Mesodermal cell (in vitro differentiated cells): ENCODE measurements at regions not wholly inside any gene's neighbourhood (a gene's known extent, or its start where the extent isn't known, plus 50 kb on each side); places are given as distances from the start of the nearest gene placed in this dataset.

Experiments used
- H3K27ac ChIP-seq: 2 replicates; pipeline ENCODE4 v1.7.0; 2013; ENCODE audit warnings: mild to moderate bottlenecking, low read depth, low read length, moderate library complexity; ENCODE audit not compliant: severe bottlenecking
- H3K36me3 ChIP-seq: 2 replicates; pipeline ENCODE4 v1.7.1; 2013; ENCODE audit warnings: mild to moderate bottlenecking, low read length, moderate library complexity; ENCODE audit not compliant: control insufficient read depth, insufficient read depth
- H3K4me1 ChIP-seq: one replicate; pipeline ENCODE4 v1.7.1; 2013; ENCODE audit warnings: mild to moderate bottlenecking, low read length; ENCODE audit not compliant: insufficient read depth, control insufficient read depth, poor library complexity, severe bottlenecking
- H3K4me3 ChIP-seq: 2 replicates; pipeline ENCODE4 v1.7.0; 2013; ENCODE audit warnings: low read length, control low read depth, mild to moderate bottlenecking; ENCODE audit not compliant: insufficient read depth, poor library complexity, severe bottlenecking; ENCODE audit errors: extremely low read depth
- H3K9me3 ChIP-seq: 2 replicates; pipeline ENCODE4 v1.7.1; 2013; ENCODE audit warnings: mild to moderate bottlenecking, low read length, moderate library complexity; ENCODE audit not compliant: control insufficient read depth
- WGBS, 2 experiments: methylation state at CpG; one replicate each; pipeline ENCODE4 v1.1.5; 2013; ENCODE audit warnings: missing lambda C conversion rate in 2 of 2; ENCODE audit not compliant: insufficient coverage in 2 of 2; 5-methylcytosine and 5-hydroxymethylcytosine counted together

DNA sequence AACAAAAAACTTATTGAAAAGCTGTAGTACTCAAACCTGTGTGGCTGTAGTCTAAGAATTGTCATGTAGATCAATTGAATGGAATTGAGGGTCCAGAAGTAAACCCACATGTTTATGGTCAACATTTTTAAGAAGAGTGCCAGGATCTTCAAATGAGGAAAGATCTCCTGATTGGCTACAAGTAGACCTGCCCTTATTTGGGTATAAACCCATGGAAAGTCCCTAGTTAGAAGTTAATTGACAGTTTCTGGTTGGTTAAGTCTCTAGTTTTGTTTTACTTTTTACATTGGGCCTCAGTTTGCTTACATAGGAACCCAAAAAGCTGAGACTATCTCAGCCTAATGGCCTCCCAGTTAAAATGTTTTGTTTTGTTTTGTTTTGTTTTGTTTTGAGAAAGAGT lies 91.9 kb upstream of the RESF1 start:
- Histone ChIP-seq H3K4me1 (no peaks in the 10 kb centered on the region), H3K9me3 (peaks cover 4% of the 10 kb centered on the region), H3K36me3 (no peaks in the 10 kb centered on the region), H3K4me3 (no peak overlapping the region), H3K27ac (no peak overlapping the region)

DNA sequence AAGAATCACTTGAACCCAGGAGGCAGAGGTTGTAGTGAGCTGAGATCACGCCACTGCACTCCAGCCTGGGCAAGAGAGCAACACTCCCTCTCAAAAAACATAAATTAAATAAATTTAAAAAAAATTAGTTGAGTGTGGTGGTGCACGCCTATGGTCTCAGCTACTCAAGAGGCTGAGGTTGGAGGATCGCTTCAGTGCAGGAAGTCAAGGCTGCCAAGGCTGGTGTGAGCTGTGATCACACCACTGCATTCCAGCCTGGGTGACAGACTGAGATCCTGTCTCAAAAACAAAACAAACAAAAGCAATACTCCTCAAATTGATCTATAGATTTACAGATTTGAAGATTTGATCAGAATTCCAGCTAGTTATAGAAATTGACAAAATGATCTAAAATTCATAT lies 92.7 kb upstream of the RESF1 start:
- no peak overlapping the region for H3K4me3 ChIP-seq
- H3K9me3 ChIP-seq, result no peaks in the 10 kb centered on the region
- WGBS, 2 experiments, result 93% methylated on average over 2 of the region's 3 CpGs; no CpG with 5 or more reads in 1 of the 2 experiments
- H3K36me3 ChIP-seq, result no peaks in the 10 kb centered on the region
- H3K27ac ChIP-seq, result no peak overlapping the region
- H3K4me1 ChIP-seq, result no peaks in the 10 kb centered on the region

DNA sequence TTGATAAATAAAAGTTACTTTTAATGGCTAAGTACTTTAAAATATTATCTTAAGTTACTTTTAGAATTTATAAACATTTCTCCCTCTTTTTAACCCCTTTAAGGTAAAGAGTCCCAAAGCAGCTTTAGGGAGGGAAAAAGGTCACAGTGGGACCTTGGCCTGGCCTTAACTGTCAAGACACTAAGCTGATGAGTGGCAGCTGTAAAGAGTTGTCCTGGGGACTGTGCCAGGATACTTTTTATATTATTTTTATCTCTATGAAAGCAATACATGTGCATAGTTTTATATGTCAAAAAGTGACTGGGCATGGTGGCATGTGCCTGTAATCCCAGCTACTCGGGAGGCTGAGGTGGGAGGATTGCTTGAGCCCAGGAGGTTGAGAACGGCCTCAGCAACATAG lies 94.2 kb upstream of the RESF1 start:
- H3K9me3 ChIP-seq, result no peaks in the 10 kb centered on the region
- 80% methylated on average over 1 of the region's 2 CpGs; no CpG with 5 or more reads in 1 of the 2 experiments for WGBS, 2 experiments
- H3K27ac ChIP-seq, result no peak overlapping the region
- H3K36me3 ChIP-seq, result no peaks in the 10 kb centered on the region
- H3K4me3 ChIP-seq, result no peak overlapping the region
- no peaks in the 10 kb centered on the region for H3K4me1 ChIP-seq

DNA sequence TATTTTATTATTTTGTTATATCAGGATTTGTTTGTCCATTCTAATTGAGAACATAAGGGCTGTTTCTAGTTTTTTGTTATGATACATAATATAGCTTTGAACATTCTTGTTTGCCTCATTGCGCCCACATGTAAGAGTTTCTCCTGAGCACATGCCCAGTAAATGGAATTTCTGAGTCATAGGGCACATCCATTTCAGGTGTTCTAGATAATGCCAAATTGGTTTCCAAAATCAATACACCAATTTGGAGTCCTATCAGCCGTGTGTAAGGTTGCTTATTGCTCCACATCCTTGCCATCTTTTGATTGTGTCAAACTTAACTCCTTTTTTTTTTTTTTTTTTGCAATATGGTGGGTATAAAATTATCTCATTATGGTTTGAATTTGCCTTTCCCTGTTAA lies 97.9 kb upstream of the RESF1 start:
- WGBS, 2 experiments, result 100% methylated on average over 1 to 2 of the region's 2 CpGs
- H3K9me3 ChIP-seq, result no peaks in the 10 kb centered on the region
- no peak overlapping the region for H3K4me3 ChIP-seq
- H3K36me3 ChIP-seq, result no peaks in the 10 kb centered on the region
- H3K4me1 ChIP-seq, result no peaks in the 10 kb centered on the region
- H3K27ac ChIP-seq, result no peak overlapping the region

DNA sequence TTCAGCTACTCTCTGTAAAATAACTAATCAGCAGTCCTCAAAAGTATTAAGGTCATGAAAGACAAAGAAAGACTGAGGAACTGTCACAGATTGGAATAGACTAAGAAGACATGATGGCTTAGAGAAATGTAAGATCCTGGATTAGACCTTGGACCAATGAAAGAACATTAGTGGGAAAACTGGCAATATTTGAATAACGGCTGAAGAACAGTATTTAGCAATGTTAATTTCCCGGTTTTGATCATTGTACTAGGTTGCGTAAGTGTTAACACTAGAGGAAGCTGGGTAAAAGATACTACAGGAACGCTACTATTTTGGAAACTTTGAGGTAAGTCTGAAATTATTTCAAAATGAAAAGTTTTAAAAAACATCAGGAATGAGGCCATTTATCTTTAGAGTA lies 98.8 kb upstream of the RESF1 start:
- H3K36me3 ChIP-seq, result no peaks in the 10 kb centered on the region
- no peaks in the 10 kb centered on the region for H3K4me1 ChIP-seq
- H3K9me3 ChIP-seq, result no peaks in the 10 kb centered on the region
- WGBS, 2 experiments, result 84 to 92% methylated on average over 3 to 4 of the region's 4 CpGs
- no peak overlapping the region for H3K27ac ChIP-seq
- no peak overlapping the region for H3K4me3 ChIP-seq

DNA sequence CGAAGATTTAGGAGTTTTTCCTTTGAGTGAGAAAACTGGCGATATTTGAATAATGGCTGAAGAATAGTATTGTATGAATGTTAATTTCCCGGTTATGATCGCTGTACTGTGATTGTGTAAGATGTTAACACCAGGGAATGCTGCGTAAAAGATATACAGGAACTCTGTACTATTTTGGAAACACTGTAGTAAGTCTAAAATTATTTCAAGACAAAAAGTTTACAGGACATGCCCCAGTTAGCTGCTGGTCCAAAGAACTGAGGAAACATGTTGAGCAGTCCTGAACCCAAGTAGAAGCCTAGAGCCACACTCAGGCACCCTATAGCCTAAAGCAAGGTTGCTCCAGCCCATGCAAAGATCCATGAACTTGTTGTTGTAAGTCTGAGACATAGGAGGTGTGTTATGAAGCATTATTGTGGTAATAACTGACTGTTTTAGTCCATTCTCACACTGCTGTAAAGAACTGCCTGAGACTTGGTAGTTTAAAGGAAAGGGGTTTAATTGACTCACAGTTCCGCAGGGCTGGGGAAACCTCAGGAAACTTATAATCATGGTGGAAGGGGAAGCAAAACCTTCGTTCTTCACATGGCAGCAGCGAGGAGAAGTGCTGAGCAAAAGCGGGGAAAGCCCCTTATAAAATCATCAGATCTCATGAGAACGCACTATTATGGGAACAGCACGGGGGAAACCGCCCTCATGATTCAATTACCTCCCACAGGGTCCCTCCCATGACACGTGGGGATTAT lies 99.8 kb upstream of the RESF1 start:
- 97 to 100% methylated on average over 3 to 11 of the region's 13 CpGs for WGBS, 2 experiments
- Histone ChIP-seq H3K27ac (no peak overlapping the region), H3K9me3 (no peaks in the 10 kb centered on the region), H3K4me3 (no peak overlapping the region), H3K36me3 (no peaks in the 10 kb centered on the region), H3K4me1 (no peaks in the 10 kb centered on the region)

DNA sequence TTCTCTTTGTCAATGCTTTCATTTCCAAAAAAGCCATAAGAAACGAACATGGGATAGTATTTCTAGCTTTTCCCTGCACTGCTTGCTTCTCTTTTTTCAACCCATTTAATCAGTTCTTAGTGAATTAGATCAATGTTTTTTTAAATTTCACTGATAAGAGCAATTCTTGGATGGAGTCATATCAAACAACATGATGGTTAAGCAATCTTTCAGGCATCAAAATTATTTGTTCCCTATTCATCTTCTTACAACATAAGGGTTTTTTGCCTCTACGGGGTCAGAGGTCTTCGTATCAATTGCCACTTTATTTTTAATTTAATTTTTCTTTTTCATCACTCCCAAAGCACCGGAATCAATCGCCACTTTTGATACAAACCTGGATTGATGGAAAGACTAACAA lies 103.8 kb upstream of the RESF1 start:
- no peaks in the 10 kb centered on the region for H3K4me1 ChIP-seq
- H3K4me3 ChIP-seq, result no peak overlapping the region
- H3K9me3 ChIP-seq, result peaks cover 17% of the 10 kb centered on the region
- 91 to 94% methylated on average over 4 of the region's 5 CpGs for WGBS, 2 experiments
- H3K36me3 ChIP-seq, result no peaks in the 10 kb centered on the region
- H3K27ac ChIP-seq, result no peak overlapping the region

DNA sequence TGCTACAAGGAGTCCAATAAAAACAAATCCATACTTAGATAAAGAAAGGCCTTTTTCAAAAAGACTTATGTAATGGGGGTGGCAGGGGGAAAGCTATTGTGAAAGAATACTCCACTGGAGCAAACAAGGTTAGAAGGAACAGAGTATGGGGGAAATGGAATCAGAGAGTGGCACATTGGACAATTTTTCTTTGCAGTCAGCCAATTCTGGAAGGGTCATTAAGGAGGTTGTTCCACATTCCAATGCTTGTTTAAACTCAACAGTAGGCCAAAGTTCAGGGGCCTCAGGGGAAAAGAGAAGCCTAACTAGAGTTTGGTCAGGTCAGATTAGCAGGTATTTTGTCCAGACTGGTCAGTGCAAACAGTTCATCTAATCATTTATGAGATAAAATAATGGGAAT lies 105.2 kb upstream of the RESF1 start:
- Histone ChIP-seq H3K27ac (no peak overlapping the region), H3K9me3 (peaks cover 19% of the 10 kb centered on the region), H3K36me3 (no peaks in the 10 kb centered on the region), H3K4me3 (no peak overlapping the region), H3K4me1 (no peaks in the 10 kb centered on the region)

DNA sequence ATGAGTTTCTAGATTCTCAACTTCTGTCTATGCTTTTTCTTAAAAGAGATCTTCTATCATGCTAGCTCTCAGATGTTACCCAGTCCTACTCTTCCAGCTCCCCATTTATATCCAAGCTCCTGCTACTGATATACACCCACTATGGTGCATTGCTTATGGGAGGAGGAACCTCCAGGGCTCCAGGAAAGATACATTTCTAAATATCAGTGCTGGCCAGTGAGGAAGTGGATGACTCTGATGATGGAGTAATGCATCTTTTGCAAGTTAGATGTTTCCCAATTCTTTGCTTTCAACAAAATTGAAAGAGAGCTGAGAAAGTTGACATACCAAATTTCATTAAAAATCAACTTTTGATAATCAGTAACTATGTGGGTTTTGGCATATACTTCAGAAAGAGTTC lies 105.7 kb upstream of the RESF1 start:
- H3K9me3 ChIP-seq, result peaks cover 19% of the 10 kb centered on the region
- no peak overlapping the region for H3K4me3 ChIP-seq
- H3K27ac ChIP-seq, result no peak overlapping the region
- no peaks in the 10 kb centered on the region for H3K36me3 ChIP-seq
- H3K4me1 ChIP-seq, result no peaks in the 10 kb centered on the region

DNA sequence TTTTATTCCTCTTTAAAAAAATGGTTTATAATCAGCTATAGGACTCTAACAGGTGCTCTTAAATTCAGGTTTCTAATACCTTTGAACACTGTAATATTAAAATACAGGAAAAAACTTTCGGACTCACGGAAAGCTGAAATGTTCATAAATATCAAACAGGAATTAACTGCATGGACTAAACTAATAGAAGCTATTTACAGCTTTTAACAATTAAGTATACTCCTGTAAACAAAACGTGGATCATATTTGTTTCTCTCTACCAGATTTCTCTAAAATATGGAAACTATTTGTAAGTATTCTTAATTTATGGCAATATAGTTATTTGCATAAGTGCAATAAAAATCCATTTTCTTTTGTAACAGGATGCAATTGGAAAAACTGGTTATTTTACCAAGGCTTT lies 108.9 kb upstream of the RESF1 start:
- no peak overlapping the region for H3K27ac ChIP-seq
- H3K4me1 ChIP-seq, result no peaks in the 10 kb centered on the region
- no peaks in the 10 kb centered on the region for H3K36me3 ChIP-seq
- peaks cover 39% of the 10 kb centered on the region for H3K9me3 ChIP-seq
- no CpG with 5 or more reads among the region's 3 CpGs for WGBS, 2 experiments
- no peak overlapping the region for H3K4me3 ChIP-seq

DNA sequence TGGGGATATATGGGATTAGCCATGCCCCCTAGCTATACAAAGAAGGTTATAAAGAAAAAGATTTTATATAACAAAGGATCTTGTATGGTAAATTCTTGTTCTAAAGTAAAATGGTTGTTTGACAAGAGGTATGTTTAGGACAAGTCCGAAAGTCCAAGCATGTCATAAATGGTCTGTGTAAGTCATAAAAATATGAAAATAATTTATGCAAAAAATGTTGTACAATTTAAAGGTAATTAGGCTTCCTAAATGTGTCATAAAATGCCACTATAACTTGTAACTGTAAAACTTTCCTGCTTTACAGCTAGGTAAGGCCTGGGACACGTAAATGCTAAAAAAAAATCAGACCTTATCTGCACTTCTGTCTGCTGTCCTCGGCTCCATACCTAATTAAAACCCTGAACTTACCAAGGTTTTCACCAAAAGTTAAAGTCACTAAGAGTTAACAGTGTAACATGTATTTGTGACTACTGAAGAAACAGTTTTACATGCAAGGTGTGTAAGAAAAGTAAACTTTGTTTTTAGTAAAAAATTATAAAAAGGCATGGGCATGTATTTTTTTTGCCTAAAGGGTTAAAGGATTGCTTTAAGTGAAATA lies 110.0 kb upstream of the RESF1 start:
- no peak overlapping the region for H3K27ac ChIP-seq
- H3K9me3 ChIP-seq, result peaks cover 39% of the 10 kb centered on the region
- no peaks in the 10 kb centered on the region for H3K4me1 ChIP-seq
- no peak overlapping the region for H3K4me3 ChIP-seq
- no peaks in the 10 kb centered on the region for H3K36me3 ChIP-seq
- WGBS, 2 experiments, result 61% methylated on average over 2 of the region's 3 CpGs; no CpG with 5 or more reads in 1 of the 2 experiments
